ENCODE measurements at regions not wholly inside any gene's neighbourhood (a gene's known extent, or its start where the extent isn't known, plus 50 kb on each side); places are given as distances from the start of the nearest gene placed in this dataset.

DNA sequence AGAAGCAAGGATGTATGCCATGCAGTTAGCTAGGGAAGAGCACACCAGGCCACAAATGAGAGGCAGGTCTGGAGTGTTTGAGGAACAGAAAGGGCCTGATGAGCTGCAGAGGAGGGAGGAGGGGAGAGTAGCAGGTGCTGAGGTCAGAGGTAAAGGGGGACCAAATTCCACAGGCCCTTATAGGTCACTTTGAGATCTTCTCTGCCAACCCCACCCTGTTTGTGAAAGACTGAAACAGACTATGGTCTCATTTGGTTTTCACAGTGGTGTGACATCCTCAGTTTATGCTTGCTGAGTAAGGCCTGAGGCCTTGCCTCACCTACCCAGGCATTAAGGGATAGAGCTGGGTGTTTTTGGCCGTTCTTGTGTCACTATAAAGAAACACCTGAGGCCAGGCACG lies 187.7 kb upstream of the MYLIP start:
- ATAC-seq: no peak
- H3K4me3 ChIP-seq (ENCODE audit: low read depth in 2 of 2, low read length in 2 of 2): no peak overlapping the region
- H3K9me3 ChIP-seq (ENCODE audit: control insufficient read depth, insufficient read depth, low read depth, low read length): no peaks in the 10 kb centered on the region
- intact Hi-C loops (cut with micrococcal nuclease; ENCODE audit: unreplicated experiment): no loop called here
- TF ChIP-seq, protein P1, sequence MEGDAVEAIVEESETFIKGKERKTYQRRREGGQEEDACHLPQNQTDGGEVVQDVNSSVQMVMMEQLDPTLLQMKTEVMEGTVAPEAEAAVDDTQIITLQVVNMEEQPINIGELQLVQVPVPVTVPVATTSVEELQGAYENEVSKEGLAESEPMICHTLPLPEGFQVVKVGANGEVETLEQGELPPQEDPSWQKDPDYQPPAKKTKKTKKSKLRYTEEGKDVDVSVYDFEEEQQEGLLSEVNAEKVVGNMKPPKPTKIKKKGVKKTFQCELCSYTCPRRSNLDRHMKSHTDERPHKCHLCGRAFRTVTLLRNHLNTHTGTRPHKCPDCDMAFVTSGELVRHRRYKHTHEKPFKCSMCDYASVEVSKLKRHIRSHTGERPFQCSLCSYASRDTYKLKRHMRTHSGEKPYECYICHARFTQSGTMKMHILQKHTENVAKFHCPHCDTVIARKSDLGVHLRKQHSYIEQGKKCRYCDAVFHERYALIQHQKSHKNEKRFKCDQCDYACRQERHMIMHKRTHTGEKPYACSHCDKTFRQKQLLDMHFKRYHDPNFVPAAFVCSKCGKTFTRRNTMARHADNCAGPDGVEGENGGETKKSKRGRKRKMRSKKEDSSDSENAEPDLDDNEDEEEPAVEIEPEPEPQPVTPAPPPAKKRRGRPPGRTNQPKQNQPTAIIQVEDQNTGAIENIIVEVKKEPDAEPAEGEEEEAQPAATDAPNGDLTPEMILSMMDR (IDR thresholded peaks at IDR 0.05): no peak
- no peak for TF ChIP-seq TCF7L2 (IDR thresholded peaks at IDR 0.05; ENCODE audit: low read depth, low read length)
- no TSS peak for BruUV-seq (replicated peaks)
- H3K36me3 ChIP-seq (ENCODE audit: control insufficient read depth, insufficient read depth, low read length): no peaks in the 10 kb centered on the region
- CTCF ChIA-PET: no interaction called here
- POLR2A ChIA-PET: no interaction called here
- no peak overlapping the region for H3K27ac ChIP-seq (ENCODE audit: low read length)
- peaks cover 4% of the 10 kb centered on the region; the same call in 1 of the 2 replicates for H3K27me3 ChIP-seq (ENCODE audit: control insufficient read depth, insufficient read depth, low read length)
- in situ Hi-C loops (cut with HindIII; ENCODE audit: low pct_unique_long_range_greater_than_20kb, low sequenced_read_pairs): no loop called here
- H3K4me1 ChIP-seq (ENCODE audit: control insufficient read depth, insufficient read depth, low read length): no peaks in the 10 kb centered on the region
- DNase-seq (ENCODE audit: low read depth, low spot score): no peak

DNA sequence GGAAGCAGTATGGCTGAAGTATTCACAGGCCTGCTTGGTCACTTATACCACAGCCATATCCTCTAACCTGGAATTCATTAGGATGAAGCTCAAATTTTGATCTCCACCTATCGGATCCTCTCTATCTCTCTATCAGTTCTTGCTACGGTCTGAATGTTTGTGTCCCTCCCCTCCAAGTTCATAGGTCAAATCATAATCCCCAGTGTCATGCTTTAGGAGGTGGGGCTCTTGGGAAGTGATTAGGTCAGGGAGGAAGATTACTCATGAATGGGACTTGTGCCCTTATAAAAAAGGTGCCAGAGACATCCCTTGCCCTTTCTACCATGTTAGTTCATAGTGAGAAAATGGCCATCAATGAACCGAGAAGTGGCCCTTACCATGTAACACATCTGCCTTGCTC lies 190.8 kb upstream of the MYLIP start:
- no peak for ATAC-seq
- no peak for DNase-seq (ENCODE audit: low read depth, low spot score)
- intact Hi-C loops (cut with micrococcal nuclease; ENCODE audit: unreplicated experiment): no loop called here
- in situ Hi-C loops (cut with HindIII; ENCODE audit: low pct_unique_long_range_greater_than_20kb, low sequenced_read_pairs): no loop called here
- POLR2A ChIA-PET: no interaction called here
- no peak overlapping the region for H3K27ac ChIP-seq (ENCODE audit: low read length)
- no peaks in the 10 kb centered on the region for H3K4me1 ChIP-seq (ENCODE audit: control insufficient read depth, insufficient read depth, low read length)
- TF ChIP-seq, protein P1 (IDR thresholded peaks at IDR 0.05): no peak
- no peak for TF ChIP-seq POLR2AphosphoS5 (IDR thresholded peaks at IDR 0.05; ENCODE audit: low read depth, low read length)
- TF ChIP-seq SIN3A (IDR thresholded peaks at IDR 0.05; ENCODE audit: borderline replicate concordance, insufficient read depth, low read depth, low read length): no peak
- no peak for TF ChIP-seq TCF7L2 (IDR thresholded peaks at IDR 0.05; ENCODE audit: low read depth, low read length)
- TF ChIP-seq, protein P2, sequence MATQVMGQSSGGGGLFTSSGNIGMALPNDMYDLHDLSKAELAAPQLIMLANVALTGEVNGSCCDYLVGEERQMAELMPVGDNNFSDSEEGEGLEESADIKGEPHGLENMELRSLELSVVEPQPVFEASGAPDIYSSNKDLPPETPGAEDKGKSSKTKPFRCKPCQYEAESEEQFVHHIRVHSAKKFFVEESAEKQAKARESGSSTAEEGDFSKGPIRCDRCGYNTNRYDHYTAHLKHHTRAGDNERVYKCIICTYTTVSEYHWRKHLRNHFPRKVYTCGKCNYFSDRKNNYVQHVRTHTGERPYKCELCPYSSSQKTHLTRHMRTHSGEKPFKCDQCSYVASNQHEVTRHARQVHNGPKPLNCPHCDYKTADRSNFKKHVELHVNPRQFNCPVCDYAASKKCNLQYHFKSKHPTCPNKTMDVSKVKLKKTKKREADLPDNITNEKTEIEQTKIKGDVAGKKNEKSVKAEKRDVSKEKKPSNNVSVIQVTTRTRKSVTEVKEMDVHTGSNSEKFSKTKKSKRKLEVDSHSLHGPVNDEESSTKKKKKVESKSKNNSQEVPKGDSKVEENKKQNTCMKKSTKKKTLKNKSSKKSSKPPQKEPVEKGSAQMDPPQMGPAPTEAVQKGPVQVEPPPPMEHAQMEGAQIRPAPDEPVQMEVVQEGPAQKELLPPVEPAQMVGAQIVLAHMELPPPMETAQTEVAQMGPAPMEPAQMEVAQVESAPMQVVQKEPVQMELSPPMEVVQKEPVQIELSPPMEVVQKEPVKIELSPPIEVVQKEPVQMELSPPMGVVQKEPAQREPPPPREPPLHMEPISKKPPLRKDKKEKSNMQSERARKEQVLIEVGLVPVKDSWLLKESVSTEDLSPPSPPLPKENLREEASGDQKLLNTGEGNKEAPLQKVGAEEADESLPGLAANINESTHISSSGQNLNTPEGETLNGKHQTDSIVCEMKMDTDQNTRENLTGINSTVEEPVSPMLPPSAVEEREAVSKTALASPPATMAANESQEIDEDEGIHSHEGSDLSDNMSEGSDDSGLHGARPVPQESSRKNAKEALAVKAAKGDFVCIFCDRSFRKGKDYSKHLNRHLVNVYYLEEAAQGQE (IDR thresholded peaks at IDR 0.05; ENCODE audit: insufficient read depth in 1 of 2, low read depth in 2 of 2, low read length in 1 of 2): no peak
- H3K36me3 ChIP-seq (ENCODE audit: control insufficient read depth, insufficient read depth, low read length): no peaks in the 10 kb centered on the region
- no TSS peak for BruUV-seq (replicated peaks)
- H3K9me3 ChIP-seq (ENCODE audit: control insufficient read depth, insufficient read depth, low read depth, low read length): no peaks in the 10 kb centered on the region
- CTCF ChIA-PET: no interaction called here
- peaks cover under 1% of the 10 kb centered on the region; the same call in 1 of the 2 replicates for H3K27me3 ChIP-seq (ENCODE audit: control insufficient read depth, insufficient read depth, low read length)
- no peak overlapping the region for H3K4me3 ChIP-seq (ENCODE audit: low read depth in 2 of 2, low read length in 2 of 2)

DNA sequence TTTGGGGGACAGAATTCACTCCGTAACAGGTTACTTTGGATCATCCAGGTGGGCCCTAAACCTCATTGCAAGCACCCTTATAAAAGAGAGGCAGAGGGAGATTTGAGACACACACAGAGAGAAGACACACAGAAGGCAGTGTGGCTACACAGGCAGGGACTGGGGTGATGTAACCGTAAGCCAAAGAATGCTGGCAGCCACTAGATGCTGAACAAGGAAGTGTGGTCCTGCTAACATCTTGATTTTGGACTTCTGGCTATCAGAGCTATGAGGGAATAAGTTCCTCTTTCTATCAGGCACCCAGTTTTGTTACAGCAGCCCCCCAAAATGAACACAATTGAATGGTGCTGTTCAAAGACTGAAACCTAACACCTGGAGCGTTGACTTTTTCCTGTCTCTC lies 191.3 kb upstream of the MYLIP start:
- TF ChIP-seq, protein P1 (IDR thresholded peaks at IDR 0.05): no peak
- intact Hi-C loops (cut with micrococcal nuclease; ENCODE audit: unreplicated experiment) (no loop called here), in situ Hi-C loops (cut with HindIII; ENCODE audit: low pct_unique_long_range_greater_than_20kb, low sequenced_read_pairs) (no loop called here)
- DNase-seq (ENCODE audit: low read depth, low spot score): no peak
- no peak overlapping the region for H3K4me3 ChIP-seq (ENCODE audit: low read depth in 2 of 2, low read length in 2 of 2)
- H3K27me3 ChIP-seq (ENCODE audit: control insufficient read depth, insufficient read depth, low read length): no peaks in the 10 kb centered on the region
- H3K4me1 ChIP-seq (ENCODE audit: control insufficient read depth, insufficient read depth, low read length): no peaks in the 10 kb centered on the region
- POLR2A ChIA-PET: no interaction called here
- CTCF ChIA-PET: no interaction called here
- H3K36me3 ChIP-seq (ENCODE audit: control insufficient read depth, insufficient read depth, low read length): no peaks in the 10 kb centered on the region
- BruUV-seq (replicated peaks): no TSS peak
- no peak for ATAC-seq
- no peaks in the 10 kb centered on the region for H3K9me3 ChIP-seq (ENCODE audit: control insufficient read depth, insufficient read depth, low read depth, low read length)
- no peak overlapping the region for H3K27ac ChIP-seq (ENCODE audit: low read length)

All from Panc1 (cell line).